NCI-H146 treated with DMSO at 0.1 percent for 48 hours (cell line): ENCODE measurements at regions not wholly inside any gene's neighbourhood (a gene's known extent, or its start where the extent isn't known, plus 50 kb on each side); places are given as distances from the start of the nearest gene placed in this dataset.
A peak's percentile ranks its signal among the peaks of the same experiment; 100 is the strongest.

Source experiments
- DNase-seq: peaks from one replicate; lab custom pipeline; 2025; ENCODE audit not compliant: unreplicated experiment; lab: John Stamatoyannopoulos, UW

DNA sequence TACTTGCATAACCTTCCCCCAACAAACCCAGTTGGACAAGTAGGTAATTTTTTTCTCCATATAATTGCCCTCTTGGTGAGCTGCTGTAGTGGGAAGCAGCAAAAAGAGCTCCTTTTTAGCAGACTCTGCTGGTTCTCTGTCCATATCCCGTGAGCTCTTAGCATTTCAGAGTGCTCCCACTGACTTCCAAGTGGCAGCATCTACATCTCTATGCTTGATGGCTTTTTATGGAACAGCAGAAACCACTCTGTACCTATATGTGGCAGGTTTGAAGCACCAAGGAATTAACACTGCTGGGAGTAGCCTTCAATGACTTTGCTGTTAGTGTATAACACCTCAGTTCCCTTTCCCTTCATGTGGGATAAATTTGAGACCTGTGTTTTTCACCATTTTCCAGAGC, 168.4 kb upstream of the NHS start:
- DNase-seq: no peak

DNA sequence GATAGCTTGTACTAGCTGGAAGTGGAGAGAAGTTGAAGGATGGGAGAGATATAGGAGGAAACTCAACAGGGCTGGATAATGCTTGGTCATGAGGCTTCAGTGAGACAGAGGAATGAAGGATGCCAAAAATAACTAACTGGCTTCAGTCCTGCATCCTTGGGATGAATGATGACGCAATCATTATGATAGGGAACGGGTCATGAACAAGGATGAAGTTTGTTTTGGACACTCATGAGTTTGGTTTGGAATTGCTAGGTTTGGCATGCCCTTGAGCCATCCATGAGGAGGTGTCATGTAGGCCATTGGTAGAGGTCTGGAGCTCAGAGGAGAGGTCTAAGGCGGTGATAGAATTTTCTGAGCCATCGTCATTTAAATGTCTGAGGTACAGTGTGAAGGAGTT, 160.0 kb upstream of the NHS start:
- no peak for DNase-seq

DNA sequence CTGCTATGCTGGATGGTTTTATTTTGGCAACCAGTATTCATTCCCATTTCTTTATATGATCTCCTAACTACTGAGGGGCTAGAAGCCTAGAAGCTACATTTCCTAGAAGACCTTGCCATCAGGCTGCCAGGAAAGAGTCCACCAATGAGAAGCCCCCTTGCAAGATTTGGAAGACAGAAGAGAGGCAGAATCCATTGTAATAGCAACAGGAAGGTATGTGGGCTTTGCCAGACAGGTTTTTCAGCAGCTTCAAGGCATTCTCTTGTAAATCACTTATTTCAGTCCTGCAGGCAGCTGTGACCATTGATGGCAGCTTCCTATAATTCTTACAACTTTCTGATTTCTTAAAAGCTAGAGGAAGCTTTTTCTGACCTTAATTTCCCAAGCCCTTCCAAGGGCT, 148.3 kb upstream of the NHS start:
- DNase-seq: no peak

DNA sequence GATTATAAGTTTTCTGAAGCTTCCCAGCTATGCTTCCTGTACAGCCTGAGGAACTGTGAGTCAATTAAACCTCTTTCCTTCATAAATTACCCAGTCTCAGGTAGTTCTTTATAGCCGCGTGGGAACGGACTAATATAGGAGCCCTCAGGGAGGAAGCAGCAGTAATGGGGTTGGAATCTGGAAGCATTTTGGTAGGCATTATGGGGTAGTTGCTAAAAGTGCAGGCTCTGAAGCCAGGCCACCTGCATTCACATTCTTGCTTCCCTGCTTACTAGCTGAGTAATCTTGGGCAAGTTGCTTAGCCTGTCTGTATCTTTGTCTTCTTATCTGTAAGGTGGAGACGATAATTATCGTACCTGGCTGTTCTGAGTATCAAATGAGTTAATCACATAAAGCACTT, 137.9 kb upstream of the NHS start:
- no peak for DNase-seq

DNA sequence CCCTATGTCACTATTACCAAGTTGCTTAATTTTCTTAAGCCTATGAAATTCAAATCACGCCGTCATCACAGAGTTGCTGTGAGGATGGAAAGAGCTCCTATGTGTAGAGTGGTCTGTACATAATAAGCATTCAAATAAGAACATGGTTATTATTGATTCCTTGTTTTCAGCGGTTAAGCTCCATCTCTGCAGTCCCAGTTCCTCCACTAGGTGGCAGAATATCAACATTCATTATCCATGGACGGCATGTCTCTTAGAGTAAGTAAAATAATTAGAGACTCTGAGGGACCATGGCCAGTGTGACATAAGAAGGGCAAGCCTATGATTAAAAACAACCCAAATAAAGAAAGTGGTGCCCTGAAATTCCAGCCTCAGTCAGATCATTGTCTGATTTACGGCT, 132.5 kb upstream of the NHS start:
- DNase-seq: peak; percentile 42

DNA sequence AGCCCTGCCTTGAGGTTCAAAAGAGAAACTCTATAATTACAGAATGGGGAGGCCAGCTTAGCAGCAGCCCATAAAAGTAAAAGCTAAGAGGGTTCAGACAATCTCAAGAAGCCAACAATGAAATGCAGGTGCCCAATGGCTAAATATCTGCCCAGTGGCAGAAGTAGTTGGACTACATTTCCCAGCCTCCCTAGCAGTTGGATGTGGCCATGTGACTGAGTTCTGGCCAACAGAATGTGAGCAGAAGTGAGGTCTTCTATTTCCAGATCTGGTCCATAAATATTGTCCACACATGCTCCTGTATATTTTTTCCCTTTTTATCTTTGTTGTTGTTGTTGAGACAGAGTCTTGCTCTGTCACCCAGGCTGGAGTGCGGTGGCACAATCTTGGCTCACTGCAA, 127.9 kb upstream of the NHS start:
- no peak for DNase-seq

DNA sequence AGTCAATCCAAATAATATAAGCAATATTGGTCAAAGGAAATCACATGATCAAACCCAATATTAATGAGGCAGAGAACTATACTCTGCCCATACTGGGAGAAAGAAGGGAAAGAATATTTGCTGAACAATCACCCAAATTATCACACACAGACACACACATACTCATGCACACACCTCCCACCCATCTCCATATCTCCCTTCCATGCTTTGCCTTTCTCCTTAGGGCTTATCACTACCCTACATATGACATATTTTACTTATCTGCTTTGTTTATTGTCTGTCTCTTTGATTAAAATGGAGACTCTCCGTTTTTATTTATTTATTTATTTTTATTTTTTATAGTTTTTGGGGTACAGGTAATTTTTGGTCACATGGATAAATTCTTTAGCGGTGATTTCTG, 112.9 kb upstream of the NHS start:
- DNase-seq: no peak

DNA sequence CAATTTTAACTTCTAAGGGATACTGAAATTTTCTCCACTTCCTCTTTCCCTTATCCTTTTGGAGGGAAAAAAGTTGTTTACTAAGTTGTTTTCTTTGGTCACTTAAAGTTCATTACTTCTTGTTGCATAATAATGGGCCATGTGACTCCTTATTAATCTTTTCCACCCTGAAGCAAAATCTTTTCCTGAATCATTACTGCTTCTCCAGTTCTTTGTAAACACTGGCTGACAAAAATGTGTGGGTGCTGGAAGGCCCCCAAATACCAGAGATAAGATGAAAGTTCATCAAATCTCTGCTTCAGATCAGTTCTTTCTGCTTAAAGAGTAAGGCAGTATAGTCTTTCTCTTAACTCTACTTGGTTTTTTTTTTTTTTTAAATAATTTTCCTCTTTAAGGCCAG, 108.9 kb upstream of the NHS start:
- no peak for DNase-seq

DNA sequence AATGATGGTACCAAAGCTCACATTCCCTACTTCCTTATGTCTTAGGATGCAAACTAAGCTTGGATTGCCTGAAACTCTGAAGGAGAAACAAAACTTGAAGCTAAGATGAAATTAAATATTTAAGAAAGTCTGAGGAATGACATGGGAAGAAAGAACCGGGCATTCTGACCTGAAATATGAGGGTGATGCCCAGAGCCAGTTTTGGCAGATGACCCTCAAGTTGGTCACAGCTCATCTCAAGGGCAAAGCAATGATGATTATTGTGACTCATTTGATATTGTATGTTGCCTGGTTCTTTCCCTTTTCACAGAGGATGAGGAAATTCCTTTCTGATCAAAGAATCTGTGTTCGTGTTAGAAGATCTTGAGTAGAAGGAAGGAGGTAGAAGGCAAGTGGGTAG, 96.0 kb upstream of the NHS start:
- DNase-seq: no peak

DNA sequence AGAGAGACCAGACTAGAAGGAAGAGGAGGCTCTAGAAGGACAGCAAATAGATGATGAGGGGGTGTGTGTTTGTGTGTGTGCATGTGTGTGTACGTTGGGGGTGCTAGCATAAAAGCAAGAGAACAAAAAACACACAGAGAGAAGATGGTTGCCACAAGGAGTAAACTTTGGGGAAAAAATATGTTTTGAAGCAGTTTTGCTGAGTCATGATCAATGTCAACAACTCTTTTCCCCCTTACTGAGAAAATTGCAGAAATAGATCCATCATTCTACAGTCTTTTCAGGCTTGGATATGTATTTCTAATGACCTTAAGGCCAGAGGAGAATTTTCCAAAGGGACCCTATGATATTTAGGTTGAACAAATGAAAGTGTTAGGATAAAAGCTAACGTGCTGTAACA, 89.0 kb upstream of the NHS start:
- no peak for DNase-seq

DNA sequence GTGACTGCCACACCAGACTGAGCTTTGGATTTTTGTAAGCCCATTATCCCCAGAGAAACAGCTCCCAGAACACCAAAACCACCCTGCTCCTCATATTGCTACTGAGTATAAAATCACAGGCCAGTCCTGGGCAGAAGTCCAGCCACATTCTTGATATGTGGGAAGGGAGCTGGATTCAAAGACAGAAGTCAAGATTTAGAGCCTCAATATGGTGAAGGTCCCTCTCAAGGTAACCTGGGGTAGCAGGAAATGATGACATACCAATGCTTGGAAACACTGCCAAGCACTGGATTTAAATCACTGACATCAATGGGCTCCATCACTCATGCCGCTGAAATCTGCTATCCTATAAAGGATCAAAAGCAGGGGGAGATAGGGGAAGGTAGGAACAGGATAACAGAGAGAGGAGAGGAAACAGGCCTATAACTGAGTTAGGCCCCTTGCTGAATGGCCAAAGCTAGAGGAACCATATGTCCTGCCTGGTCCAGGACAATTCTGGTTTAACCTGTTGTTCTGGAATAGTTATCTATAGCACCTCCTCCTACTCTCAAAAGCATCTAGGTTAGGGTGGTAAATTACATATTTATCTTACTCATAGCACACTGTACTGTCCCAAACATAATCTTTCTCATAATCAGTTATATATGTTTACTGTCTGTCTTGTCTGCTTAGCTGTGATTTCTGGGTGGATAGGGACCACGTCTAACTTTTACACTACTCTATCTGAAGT, 83.7 kb upstream of the NHS start:
- DNase-seq: no peak

DNA sequence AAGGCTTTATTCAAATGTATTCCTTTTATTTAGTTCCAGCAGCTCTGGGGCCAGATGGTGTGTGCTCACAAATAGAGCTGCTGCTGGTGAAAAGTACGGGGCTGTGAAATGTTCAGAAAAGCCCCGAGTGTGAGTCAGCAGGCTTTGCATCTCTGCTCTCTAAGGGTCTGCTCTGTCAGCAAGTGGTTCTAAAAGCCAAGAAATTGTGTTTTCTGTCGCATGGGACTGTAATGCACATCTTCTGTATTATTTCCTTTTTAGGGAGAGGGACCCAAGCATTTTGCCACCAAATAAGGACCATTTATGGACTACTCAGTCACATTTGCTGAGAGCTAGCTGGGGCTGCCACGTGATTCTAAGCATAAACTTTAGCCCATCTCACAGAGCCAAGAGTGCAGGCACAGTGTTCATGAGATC, 82.9 kb upstream of the NHS start:
- no peak for DNase-seq

DNA sequence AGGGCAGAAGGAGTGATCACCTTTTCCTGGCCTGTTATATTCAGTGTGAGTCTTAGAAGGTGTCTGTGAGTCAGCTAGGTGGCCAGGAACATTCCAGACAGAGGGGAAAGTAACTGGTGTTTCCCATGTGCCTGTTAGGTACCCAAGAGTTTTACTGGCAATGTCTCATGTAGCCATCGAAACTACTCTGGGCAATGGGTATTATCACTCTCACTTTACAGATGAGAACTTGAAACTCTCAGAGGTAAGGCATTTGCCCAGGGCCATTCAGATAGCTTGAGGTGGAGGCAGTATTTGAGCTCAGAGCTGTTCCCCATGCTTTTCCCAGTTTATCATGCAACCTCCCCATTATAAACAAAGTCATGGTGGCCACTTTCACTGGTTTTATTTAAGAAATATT, 80.4 kb upstream of the NHS start:
- DNase-seq: no peak

DNA sequence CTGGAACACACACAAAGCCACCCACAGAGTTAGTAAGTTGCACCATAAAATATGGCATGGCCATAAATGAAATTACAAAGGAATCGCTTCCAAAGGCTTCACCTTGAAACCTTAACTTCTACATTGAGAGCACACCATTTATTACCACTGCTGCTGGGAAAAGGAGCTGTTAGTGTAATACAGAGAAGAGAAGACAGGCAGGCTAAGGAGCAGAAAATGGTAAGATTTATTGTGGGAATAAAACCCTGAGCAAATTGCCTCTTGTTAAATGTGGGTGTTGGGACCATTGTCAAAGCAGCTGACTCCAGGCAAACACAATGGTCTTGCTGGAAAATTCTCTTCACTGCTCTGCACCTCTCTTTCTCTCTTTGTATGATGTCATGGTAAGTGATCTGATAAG, 79.2 kb upstream of the NHS start:
- DNase-seq: no peak

DNA sequence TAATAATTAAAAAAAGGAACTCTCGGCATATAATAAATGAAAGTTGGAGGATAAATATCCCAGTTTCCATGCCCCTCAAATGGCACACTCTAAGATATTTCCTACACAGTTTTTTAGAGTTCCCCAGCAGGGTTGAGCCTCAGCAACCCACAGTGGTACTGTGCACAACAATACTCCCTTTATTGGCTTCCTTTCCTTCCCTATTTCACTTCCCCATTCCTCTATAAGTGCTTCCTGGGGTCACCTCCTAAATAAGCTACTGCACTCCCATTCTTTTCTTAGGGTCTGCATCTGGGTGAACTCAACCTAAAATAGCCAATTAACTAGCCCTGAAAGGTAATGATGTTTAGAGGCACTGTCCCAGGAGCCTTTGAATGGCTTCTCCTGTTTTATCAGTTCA, 76.4 kb upstream of the NHS start:
- DNase-seq: no peak

DNA sequence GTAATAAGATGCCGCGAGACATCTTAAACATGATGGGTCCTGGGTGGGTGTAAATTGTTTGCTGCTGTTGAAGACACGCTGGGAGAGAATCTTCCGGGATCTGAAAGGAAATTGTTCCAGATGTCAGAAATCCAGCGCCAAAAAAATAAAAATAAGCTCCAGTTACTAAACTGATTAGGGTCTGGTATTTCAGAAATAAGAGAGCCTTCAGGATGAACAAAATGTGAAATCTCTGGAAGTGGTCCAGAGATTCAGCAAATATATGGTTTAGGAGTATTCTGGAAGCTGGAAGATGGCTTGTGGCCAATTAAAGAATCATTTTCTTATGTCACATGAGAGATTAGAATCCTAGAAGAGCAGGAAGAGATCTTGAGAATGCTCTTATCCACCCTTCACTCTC, 75.8 kb upstream of the NHS start:
- no peak for DNase-seq

DNA sequence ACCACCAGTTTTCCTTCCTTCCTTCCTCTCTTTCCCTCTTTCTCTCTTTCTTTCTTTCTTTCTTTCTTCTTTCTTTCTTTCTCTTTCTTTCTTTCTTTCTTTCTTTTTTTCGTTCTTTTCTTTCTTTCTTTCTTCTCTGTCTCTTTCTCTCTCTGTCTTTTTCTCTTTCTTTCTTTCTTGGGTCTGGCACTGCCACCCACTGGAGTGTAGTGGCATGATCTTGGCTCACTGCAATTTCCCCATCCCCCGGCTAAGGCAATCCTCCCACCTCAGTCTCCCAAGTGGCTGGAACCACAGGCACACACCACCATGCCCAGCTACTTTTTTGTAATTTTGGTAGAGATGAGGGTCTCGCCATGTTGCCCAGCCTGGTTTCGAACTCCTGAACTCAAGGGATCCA, 51.6 kb upstream of the NHS start:
- no peak for DNase-seq
